ENCODE measurements at regions not wholly inside any gene's neighbourhood (a gene's known extent, or its start where the extent isn't known, plus 50 kb on each side); places are given as distances from the start of the nearest gene placed in this dataset.

- no peak for DNase-seq (ENCODE audit: low read depth)
- no peak for TF ChIP-seq CTCF (IDR thresholded peaks at IDR 0.05; ENCODE audit: low read depth, low read length, missing control alignments)
Measured at GRCh38 chr1:82445132-82445531, 644.4 kb downstream of the ADGRL2 start.

DNA sequence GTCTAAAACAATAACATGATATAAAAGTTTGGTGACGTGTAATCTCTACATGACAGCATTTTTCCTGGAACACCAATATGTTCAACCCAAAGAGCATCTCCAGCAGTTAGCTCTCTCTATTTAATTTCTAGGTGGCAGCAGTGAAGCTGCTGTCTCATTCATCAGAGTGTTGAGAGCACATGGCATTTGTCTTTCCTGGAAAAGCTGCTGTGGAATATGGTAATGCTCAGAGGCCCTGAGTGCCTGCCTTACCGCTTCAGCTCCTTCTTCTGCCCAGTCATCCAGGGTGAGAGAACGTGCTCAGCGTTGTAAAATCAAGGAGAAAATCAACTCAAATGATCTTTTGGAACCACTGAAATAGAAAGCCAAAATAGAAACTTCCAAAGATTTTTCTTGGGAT is 640.7 kb downstream of the ADGRL2 start:
- TF ChIP-seq CTCF (IDR thresholded peaks at IDR 0.05; ENCODE audit: low read depth, low read length, missing control alignments) = no peak
- no peak for DNase-seq (ENCODE audit: low read depth)
- no peak overlapping the region for H3K4me3 ChIP-seq (ENCODE audit: low read depth, low read length)

More at GRCh38 chr1:82445132-82445531, 644.4 kb downstream of the ADGRL2 start:
- H3K4me3 ChIP-seq (ENCODE audit: low read depth, low read length) = no peak overlapping the region

- DNase-seq (ENCODE audit: low read depth) = no peak
- no peak for TF ChIP-seq CTCF (IDR thresholded peaks at IDR 0.05; ENCODE audit: low read depth, low read length, missing control alignments)
- H3K4me3 ChIP-seq (ENCODE audit: low read depth, low read length) = no peak overlapping the region
Measured at GRCh38 chr1:82423174-82423815, 622.6 kb downstream of the ADGRL2 start.

DNA sequence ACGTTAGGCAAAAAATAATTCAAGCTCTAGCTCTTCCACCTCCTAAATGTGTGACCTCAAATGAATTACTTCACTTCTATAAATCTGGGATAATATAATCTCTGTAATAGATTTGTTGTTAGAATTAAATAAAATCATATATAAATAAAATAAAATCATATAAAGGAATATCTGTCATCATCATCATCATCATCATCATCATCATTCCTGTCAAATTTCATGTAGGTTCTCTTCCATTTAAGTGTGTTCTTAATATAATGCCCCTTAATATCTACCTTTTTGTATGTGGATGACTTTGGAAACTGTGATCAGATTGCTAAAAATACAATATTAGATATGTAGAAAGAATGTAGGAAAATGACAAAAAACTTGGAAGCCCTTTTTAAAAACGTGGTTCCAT is 621.0 kb downstream of the ADGRL2 start:
- H3K4me3 ChIP-seq (ENCODE audit: low read depth, low read length) = no peak overlapping the region
- no peak for DNase-seq (ENCODE audit: low read depth)
- TF ChIP-seq CTCF (IDR thresholded peaks at IDR 0.05; ENCODE audit: low read depth, low read length, missing control alignments) = no peak

GRCh38 chr1:82420584-82420983 is 619.9 kb downstream of the ADGRL2 start:
- no peak overlapping the region for H3K4me3 ChIP-seq (ENCODE audit: low read depth, low read length)
- TF ChIP-seq CTCF (IDR thresholded peaks at IDR 0.05; ENCODE audit: low read depth, low read length, missing control alignments) = no peak
- no peak for DNase-seq (ENCODE audit: low read depth)

DNA sequence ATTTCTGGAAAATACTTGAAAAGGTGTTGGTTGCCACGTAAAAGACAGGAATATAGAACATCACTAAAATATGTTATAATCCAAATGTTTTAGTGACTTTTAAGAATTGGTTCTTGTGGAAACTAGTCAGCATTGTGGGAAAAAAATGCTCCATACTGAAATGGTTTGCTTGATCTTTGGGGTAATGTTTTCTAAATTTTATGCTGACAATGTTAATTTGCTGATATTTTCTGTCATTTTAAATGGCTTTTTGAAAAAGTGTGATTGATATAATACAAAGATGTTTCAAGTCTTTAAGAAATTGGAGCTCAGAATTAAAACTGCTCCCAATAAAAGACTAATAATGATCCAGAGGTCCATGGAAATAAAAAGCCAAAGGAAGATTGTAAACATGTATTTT is 610.9 kb downstream of the ADGRL2 start:
- no peak overlapping the region for H3K4me3 ChIP-seq (ENCODE audit: low read depth, low read length)
- no peak for DNase-seq (ENCODE audit: low read depth)
- TF ChIP-seq CTCF (IDR thresholded peaks at IDR 0.05; ENCODE audit: low read depth, low read length, missing control alignments) = no peak

DNA sequence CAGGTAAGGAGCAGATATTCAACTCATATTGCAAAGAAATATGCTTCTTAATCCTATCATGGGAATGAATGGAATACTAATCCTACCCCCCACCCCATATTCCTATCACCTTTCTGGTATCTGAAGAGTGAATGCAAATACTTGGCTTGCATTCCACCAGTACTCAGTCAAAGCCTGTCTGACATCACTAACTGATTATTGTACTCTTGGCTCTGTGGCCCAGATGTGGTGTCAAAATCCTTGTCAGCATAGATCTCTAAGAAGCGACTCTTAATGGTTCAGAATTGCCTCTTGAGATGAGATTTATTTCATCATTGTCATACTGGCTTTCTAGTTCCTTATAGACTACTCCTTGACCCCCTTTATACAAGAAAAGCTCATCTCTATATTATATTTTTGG is 604.6 kb downstream of the ADGRL2 start:
- no peak for DNase-seq (ENCODE audit: low read depth)
- H3K4me3 ChIP-seq (ENCODE audit: low read depth, low read length) = no peak overlapping the region
- no peak for TF ChIP-seq CTCF (IDR thresholded peaks at IDR 0.05; ENCODE audit: low read depth, low read length, missing control alignments)

Data from GM12864 (cell line).